Lower leg skin (tissue), 3 donors: ENCODE measurements at regions not wholly inside any gene's neighbourhood (a gene's known extent, or its start where the extent isn't known, plus 50 kb on each side); places are given as distances from the start of the nearest gene placed in this dataset.

ENCODE experiments used
- POLR2A ChIP-seq, 2 donors: fragments of 450-650 bp; IDR thresholded peaks; one replicate each; pipeline ENCODE4 v1.6.1; 2016 to 2017; ENCODE audit warnings: antibody characterized with exemption in 2 of 2, mild to moderate bottlenecking in 1 of 2, moderate library complexity in 1 of 2
- TF ChIP-seq, protein P1 (sequence below), 3 donors: fragments of 450-650 bp; IDR thresholded peaks; one replicate each; pipeline ENCODE4 v1.5.1; 2016; ENCODE audit warnings: antibody characterized with exemption in 3 of 3, mild to moderate bottlenecking in 3 of 3, moderate library complexity in 2 of 3

DNA sequence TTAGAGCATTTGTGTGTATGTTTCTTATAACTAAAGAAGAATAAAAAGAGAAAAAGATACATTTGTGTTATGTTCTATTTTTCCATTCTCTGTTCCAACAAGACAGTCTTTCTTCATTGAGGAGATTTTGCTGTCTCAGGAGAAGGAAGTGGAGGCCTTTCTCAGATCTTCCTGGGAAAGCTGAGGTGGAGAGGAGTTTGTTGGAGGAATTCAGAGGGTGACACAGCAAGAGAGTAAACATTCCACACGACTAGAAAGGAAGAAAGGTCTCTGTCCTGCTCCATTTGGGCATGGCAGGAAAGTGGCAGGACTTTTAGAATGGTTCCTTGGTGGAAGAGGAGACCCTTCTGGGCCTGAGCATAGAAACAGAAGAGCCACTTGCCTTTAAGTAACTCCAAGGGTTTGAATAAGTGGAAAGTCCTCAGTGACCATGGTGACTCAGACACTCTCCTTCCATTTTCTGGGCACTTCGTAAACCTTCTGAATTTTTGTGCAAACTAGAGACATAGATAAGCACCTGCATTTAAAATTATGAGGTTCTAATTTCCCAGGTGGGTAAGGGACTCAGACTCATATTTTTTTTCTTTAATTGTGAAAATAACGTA, 52.3 kb upstream of the COL5A2 start:
- TF ChIP-seq, protein P1, sequence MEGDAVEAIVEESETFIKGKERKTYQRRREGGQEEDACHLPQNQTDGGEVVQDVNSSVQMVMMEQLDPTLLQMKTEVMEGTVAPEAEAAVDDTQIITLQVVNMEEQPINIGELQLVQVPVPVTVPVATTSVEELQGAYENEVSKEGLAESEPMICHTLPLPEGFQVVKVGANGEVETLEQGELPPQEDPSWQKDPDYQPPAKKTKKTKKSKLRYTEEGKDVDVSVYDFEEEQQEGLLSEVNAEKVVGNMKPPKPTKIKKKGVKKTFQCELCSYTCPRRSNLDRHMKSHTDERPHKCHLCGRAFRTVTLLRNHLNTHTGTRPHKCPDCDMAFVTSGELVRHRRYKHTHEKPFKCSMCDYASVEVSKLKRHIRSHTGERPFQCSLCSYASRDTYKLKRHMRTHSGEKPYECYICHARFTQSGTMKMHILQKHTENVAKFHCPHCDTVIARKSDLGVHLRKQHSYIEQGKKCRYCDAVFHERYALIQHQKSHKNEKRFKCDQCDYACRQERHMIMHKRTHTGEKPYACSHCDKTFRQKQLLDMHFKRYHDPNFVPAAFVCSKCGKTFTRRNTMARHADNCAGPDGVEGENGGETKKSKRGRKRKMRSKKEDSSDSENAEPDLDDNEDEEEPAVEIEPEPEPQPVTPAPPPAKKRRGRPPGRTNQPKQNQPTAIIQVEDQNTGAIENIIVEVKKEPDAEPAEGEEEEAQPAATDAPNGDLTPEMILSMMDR (IDR thresholded peaks at IDR 0.05), result no peak
- TF ChIP-seq POLR2A (IDR thresholded peaks at IDR 0.05), result no peak
